ENCODE measurements at regions not wholly inside any gene's neighbourhood (a gene's known extent, or its start where the extent isn't known, plus 50 kb on each side); places are given as distances from the start of the nearest gene placed in this dataset.

GRCh38 chr5:56588636-56589480 is 226.5 kb upstream of the MAP3K1 start:
- TF ChIP-seq POLR2AphosphoS5 (IDR thresholded peaks at IDR 0.05) (no peak), CTCF (IDR thresholded peaks at IDR 0.05) (no peak), EP300 (IDR thresholded peaks at IDR 0.05) (no peak), POLR2A (IDR thresholded peaks at IDR 0.05) (no peak)

Data from upper lobe of left lung (tissue), 4 donors.